Brain microvascular endothelial cell (primary cell): ENCODE measurements at regions not wholly inside any gene's neighbourhood (a gene's known extent, or its start where the extent isn't known, plus 50 kb on each side); places are given as distances from the start of the nearest gene placed in this dataset.

Source experiments
- DNase-seq: peaks from one replicate; pipeline ENCODE4 v3.0.0-alpha.2; 2020
- H3K27ac ChIP-seq: fragments of 250-450 bp; sonication (Bioruptor Pico); 2 replicates; pipeline ENCODE4 v1.5.1; 2020; ENCODE audit warnings: mild to moderate bottlenecking, moderate library complexity
- H3K27me3 ChIP-seq: fragments of 250-450 bp; sonication (Bioruptor Pico); replicated peaks from 2 replicates; pipeline ENCODE4 v1.5.1; 2020; ENCODE audit warnings: mild to moderate bottlenecking
- H3K36me3 ChIP-seq: fragments of 250-450 bp; sonication (Bioruptor Pico); replicated peaks from 2 replicates; pipeline ENCODE4 v1.5.1; 2020; ENCODE audit warnings: mild to moderate bottlenecking
- H3K4me3 ChIP-seq: 2 replicates; pipeline ENCODE4 v1.5.1; 2011; ENCODE audit warnings: low read depth, mild to moderate bottlenecking, control low read depth, low read length, moderate library complexity
- CTCF ChIP-seq: IDR thresholded peaks from 2 replicates; pipeline ENCODE4 v1.5.1; 2011; ENCODE audit warnings: low read depth, mild to moderate bottlenecking, moderate library complexity, low read length, control low read depth, inconsistent platforms; ENCODE audit errors: missing control alignments
- in situ Hi-C: cut with HindIII; loops from 2 replicates; pipeline ENCODE4 v1.10.0; 2017; ENCODE audit warnings: low sequenced_read_pairs, low pct_ligation_motif_present

GRCh38 chr11:109870297-109870696, 222.9 kb upstream of the ZC3H12C start:
- Histone ChIP-seq H3K27ac (no peak overlapping the region), H3K36me3 (no peaks in the 10 kb centered on the region), H3K27me3 (no peaks in the 10 kb centered on the region), H3K4me3 (no peak overlapping the region)
- TF ChIP-seq CTCF: no peak
- no peak for DNase-seq
- in situ Hi-C loops: no loop called here

- Histone ChIP-seq H3K36me3 (no peaks in the 10 kb centered on the region), H3K27ac (no peak overlapping the region), H3K4me3 (no peak overlapping the region), H3K27me3 (no peaks in the 10 kb centered on the region)
- in situ Hi-C loops: no loop called here
- DNase-seq: no peak
- no peak for TF ChIP-seq CTCF
Measured at GRCh38 chr11:109877043-109877442, 216.1 kb upstream of the ZC3H12C start.

- no peak overlapping the region for H3K4me3 ChIP-seq
- no peak for TF ChIP-seq CTCF
- H3K27me3 ChIP-seq: no peaks in the 10 kb centered on the region
- DNase-seq: no peak
- H3K36me3 ChIP-seq: no peaks in the 10 kb centered on the region
- no peak overlapping the region for H3K27ac ChIP-seq
- in situ Hi-C loops: no loop called here
Measured at GRCh38 chr11:109884501-109884900, 208.7 kb upstream of the ZC3H12C start.

GRCh38 chr11:109885006-109885405, 208.2 kb upstream of the ZC3H12C start:
- H3K4me3 ChIP-seq: no peak overlapping the region
- H3K36me3 ChIP-seq: no peaks in the 10 kb centered on the region
- H3K27ac ChIP-seq: no peak overlapping the region
- no peak for TF ChIP-seq CTCF
- in situ Hi-C loops: no loop called here
- no peaks in the 10 kb centered on the region for H3K27me3 ChIP-seq
- no peak for DNase-seq

GRCh38 chr11:109892321-109892794, 200.8 kb upstream of the ZC3H12C start:
- H3K4me3 ChIP-seq: no peak overlapping the region
- DNase-seq: no peak
- no peaks in the 10 kb centered on the region for H3K36me3 ChIP-seq
- H3K27me3 ChIP-seq: no peaks in the 10 kb centered on the region
- no peak overlapping the region for H3K27ac ChIP-seq
- in situ Hi-C loops: no loop called here
- no peak for TF ChIP-seq CTCF

GRCh38 chr11:109894242-109894641, 198.9 kb upstream of the ZC3H12C start:
- TF ChIP-seq CTCF: no peak
- H3K27me3 ChIP-seq: no peaks in the 10 kb centered on the region
- no peak for DNase-seq
- no peak overlapping the region for H3K27ac ChIP-seq
- in situ Hi-C loops: no loop called here
- no peaks in the 10 kb centered on the region for H3K36me3 ChIP-seq
- no peak overlapping the region for H3K4me3 ChIP-seq
